HCEC 1CT (cell line): ENCODE measurements at regions not wholly inside any gene's neighbourhood (a gene's known extent, or its start where the extent isn't known, plus 50 kb on each side); places are given as distances from the start of the nearest gene placed in this dataset.
"Not testable (repeated sequence)": the region's sequence is repeated elsewhere in the genome, so short reads cannot be mapped to it uniquely, and the experiment has no call there.

ENCODE experiments used
- DNase-seq: peaks from one replicate; pipeline ENCODE4 v3.0.0-alpha.2; 2017

- peak; percentile 11 for DNase-seq
These were observed 57.8 kb upstream of the NBPF8 start for GRCh38 chr1:120357046-120357445.

DNA sequence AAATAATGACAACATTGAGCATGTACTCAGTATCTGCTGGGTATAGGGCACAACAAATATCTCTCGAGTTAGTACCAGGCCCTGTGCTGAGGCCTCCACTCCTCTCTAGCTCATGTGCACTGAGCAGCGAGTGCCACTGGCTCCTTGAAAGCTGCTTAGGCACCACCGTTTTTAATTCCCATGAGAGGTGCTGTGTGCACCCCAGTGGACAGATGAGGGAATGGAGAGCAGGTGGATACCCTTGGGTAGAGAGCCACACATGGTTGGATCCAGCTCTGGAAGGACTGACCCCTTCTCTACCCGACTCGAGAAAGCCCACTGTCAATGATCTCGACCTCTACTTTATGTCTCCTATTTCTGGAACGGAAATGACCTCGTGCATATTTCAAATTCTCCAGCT, 58.7 kb upstream of the NBPF8 start:
- DNase-seq = peak; percentile 5

GRCh38 chr1:120354618-120355184, 60.1 kb upstream of the NBPF8 start:
- peak; percentile 72 for DNase-seq

GRCh38 chr1:120342231-120343073, 72.4 kb upstream of the NBPF8 start:
- not testable (repeated sequence) for DNase-seq

DNA sequence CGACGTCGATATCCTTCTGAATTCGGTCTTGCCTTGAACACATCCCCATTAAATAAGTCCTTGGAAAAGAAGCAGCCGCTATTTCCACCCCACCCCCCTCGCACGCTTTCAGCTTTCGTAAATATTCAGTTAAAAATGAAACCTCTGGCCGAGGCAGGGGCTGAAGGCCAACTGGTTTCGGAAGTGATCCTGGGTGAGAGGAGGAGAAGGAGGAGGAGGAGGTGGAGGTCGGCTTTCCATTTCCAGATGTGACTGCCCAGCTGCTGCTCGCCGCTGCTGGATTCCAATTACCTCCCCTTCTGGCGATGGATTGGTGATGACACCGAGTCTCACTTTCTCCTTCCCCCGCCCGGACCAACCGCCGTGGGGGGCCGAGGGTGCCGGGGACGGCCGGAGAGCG, 73.1 kb upstream of the NBPF8 start:
- DNase-seq = peak; percentile 61

GRCh38 chr1:120340838-120341751, 73.7 kb upstream of the NBPF8 start:
- DNase-seq = not testable (repeated sequence)

- not testable (repeated sequence) for DNase-seq
These were observed 99.1 kb upstream of the NBPF8 start for GRCh38 chr1:120315738-120316137.

DNA sequence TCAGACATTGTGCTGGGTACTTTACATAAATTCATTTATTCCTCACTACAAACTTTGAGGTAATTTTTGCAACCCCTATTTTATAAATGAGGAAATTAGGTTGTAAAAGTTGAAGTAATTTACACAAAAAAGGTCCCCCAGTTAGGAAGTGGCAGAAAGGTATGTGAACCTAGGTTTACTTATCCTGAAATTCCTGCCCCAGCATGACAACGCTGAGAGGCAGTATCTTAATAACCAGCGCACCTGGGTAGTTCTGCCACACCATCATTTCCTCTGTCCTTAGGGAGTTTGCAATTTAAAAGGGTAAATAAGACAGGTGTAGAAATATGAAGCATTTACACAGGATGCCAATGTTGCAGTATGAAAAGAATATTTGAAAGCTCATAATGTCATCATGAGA, 102.9 kb upstream of the NBPF8 start:
- not testable (repeated sequence) for DNase-seq

GRCh38 chr1:120308940-120309578, 105.8 kb upstream of the NBPF8 start:
- DNase-seq = not testable (repeated sequence)

DNA sequence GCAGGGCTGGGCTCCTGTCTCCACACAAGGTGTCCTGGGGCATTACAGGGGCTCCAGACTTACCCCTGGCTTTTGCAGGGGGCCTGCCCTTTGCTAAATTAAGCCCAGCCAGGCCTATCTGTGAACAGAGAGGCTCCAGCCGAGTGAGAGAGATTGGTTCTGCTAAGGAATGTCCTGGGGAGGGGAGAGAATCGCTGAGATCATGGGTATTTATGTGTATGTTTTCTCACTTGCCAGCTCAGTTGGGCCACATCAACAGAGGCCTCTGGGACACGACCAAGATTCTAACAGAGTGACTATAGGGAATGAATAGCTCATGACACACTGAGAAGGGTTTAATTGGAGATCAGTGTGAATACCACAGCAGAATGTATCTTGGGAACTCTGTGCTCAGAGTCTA, 109.8 kb upstream of the NBPF8 start:
- DNase-seq = not testable (repeated sequence)

- DNase-seq = not testable (repeated sequence)
These were observed 110.5 kb upstream of the NBPF8 start for GRCh38 chr1:120304341-120304740.

DNA sequence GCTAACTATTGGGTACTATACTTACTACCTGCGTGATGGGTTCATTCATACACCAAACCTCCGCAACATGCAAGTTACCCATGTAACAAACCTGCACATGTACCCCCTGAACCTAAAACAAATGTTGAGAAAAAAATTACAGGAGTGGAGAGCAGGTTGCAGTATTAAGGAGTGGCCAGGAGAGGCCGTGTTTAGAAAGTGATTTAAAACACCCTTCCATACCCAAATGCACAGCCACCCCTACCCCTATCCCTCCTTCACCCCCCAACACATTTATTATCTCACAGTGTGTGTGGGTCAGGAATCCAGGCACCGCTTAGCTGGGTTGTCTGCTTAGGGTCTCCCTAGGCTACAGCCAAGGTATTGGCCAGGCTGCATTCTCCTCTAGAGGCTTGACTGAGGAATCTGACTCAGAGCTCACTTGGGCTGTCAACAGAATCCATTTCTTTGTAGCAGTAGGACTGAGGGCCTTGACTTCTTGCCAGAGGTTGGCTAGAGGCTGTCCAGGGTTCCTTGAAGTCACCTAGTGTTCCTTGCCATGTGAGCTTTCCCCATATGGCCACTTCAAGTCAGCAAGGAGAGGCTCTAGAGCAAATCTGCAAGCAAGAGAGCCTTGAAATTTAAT, 115.3 kb upstream of the NBPF8 start:
- DNase-seq = not testable (repeated sequence)

DNA sequence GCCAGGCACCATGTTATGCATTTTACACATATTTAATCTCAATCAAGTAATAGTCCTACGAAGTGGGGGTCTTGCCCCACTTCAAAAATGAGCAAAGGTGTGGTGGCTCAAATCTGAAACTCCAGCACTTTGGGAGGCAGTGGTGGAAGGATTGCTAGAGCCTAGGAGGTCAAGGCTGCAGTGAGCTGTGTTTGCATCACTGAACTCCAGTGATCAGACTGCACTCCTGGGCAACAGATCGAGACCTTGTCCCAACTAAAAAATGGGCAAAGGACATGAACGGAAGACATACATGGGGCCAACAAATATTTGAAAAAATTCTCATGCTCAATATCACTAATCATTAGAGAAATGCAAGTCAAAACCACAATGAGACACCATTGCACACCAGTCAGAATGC, 116.3 kb upstream of the NBPF8 start:
- not testable (repeated sequence) for DNase-seq

GRCh38 chr1:120297345-120297953, 117.4 kb upstream of the NBPF8 start:
- not testable (repeated sequence) for DNase-seq

DNA sequence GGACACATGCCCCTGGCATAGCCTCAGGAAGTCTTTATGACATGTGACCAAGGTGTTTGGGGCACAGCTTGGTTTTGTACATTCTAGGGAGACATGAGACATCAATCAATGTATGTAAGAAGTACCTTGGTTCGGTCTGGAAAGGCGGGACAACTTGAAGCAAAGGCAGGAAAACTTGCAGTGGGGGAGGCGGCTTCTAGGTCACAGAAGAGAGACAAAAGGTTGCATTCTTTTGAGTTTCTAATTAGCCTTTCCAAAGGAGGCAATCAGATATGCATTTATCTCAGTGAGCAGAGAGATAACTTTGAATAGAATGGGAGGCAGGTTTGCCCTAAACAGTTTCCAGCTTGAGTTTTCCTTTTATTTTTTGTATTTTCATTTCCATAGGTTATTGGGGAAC, 113.8 kb upstream of the SEC22B start:
- not testable (repeated sequence) for DNase-seq

DNA sequence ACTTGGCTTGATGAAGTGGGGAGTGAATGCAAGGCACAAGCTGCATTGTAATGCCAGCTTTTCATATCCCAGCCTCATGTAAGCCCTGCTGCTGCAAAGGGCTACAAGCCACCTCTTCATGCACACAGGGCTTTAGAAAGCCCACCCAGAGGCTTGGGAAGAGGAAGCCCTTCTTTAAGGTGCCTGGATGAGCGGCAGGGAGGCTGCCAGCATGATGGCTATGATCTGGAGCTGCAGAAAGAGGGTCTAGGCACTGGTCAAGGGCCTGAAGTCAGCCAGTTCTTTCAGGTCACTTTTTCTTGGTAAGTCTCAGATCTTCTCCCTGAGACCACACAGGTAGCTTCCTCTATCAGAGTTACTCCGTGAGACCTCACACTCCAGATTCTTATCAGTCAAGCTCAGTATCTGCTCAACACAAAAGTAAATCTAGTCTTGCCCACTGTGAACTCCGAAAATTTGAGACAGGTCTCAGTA, 113.3 kb upstream of the SEC22B start:
- not testable (repeated sequence) for DNase-seq

DNA sequence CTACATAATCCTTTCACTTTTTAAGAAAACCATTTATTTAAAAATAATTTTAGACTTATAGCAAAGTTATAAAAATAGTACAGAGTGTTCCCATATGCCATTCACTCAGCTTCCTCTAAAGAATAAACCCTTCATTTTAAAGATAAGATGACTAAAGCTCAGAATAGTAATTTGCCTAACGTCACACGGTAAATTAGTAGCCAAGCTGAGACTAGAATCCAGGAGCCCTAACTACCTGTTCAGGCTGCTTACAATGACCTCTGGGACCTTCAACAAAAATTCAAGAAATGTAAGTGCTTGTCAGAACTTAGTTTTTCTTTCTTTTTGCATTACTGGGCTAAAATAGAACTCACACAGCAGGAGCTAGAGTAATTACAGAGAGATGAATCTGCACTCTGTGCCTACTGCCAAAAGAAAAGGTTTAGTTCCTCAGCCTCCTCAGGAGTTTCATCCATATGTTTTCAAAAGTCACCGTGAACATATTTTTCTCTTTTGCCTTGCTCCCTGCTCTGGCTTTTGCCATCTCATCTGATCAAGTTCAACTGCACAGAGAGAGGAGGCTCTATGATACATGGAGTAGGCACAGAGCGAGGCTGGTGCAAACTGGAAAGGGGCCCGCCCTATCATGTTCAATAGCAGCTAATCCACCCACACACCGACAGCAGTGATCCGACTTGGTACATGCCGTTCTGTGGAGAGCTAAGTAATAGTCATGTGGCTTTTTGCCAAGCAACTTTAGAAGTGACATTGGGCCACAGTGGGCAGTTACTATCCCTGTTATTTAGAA, 112.7 kb upstream of the SEC22B start:
- not testable (repeated sequence) for DNase-seq

DNA sequence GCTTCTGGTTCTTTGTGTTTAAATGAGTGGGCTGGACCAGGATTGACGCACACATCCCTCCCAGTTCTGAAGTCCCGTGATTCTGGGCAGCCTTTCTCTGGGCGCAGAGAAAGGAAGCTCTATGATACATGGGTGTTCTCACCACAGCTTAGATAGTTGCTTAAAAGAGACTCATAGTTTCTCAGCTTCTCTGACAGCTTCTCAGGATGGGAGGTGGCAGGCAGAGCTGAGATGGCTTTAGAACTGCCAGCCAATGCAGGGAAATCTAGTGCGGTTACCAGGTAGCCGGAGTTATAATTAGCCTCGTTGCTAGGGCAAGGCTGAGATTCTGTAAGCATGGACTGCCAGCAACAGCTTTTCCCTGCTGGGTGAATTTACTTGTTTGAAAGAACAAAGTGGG, 111.8 kb upstream of the SEC22B start:
- not testable (repeated sequence) for DNase-seq

- DNase-seq = not testable (repeated sequence)
These were observed 106.6 kb upstream of the SEC22B start for GRCh38 chr1:120282744-120283464.

DNA sequence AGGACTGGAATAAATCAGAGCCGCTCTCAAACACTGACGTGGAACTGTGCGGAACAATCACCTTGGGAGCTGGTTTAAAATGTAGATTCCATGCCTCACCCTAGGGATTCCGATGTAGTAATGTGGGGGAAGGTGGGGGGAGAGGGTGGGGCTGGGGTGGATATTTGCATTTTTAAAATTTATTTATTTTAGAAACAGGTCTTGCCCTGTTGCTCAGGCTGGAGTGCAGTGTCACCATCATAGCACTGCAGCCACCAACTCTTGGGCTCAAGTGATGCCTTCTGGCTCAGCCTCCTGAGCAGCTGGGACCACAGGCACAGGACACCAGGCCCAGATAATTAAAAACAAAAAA, 101.9 kb upstream of the SEC22B start:
- not testable (repeated sequence) for DNase-seq
